HG03066 (cell line): ENCODE measurements at regions not wholly inside any gene's neighbourhood (a gene's known extent, or its start where the extent isn't known, plus 50 kb on each side); places are given as distances from the start of the nearest gene placed in this dataset.
"Not testable (repeated sequence)": the region's sequence is repeated elsewhere in the genome, so short reads cannot be mapped to it uniquely, and the experiment has no call there.

Experiments
- ATAC-seq: cut with Tn5 transposase; IDR thresholded peaks from one replicate; pipeline ENCODE4 v1.9.1; 2021; ENCODE audit warnings: low read depth; ENCODE audit not compliant: unreplicated experiment

GRCh38 chr1:163471779-163472650, 150.3 kb downstream of the NUF2 start:
- ATAC-seq = no peak

- ATAC-seq = no peak
Observed at GRCh38 chr1:163472651-163473248, 151.0 kb downstream of the NUF2 start.

DNA sequence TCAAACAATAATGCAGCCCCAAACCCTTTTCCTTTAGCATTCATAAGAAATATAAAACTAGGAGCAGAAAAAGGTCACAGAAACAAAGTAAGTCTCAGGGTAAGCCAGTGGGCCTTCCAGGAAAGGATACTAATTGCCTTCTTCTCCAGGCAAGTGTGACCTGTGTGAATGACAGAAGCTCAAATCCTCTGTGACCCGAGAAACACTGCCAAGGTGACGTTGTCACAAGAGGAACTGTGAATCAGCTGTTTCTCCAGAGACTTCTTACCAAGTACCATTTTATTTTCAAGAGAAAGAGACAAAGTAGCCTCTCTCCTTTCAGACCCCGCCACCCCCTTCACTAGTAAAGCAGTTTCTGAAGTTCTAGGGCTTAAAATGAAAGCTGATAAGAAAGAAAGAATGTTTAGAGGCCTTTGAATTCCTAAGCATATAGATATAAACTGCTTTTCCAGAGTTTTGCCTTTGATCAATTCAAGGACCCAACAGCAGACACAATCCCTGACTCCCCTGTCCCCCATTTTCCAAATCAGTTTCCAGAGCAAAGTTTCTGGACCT, 155.6 kb downstream of the NUF2 start:
- no peak for ATAC-seq

DNA sequence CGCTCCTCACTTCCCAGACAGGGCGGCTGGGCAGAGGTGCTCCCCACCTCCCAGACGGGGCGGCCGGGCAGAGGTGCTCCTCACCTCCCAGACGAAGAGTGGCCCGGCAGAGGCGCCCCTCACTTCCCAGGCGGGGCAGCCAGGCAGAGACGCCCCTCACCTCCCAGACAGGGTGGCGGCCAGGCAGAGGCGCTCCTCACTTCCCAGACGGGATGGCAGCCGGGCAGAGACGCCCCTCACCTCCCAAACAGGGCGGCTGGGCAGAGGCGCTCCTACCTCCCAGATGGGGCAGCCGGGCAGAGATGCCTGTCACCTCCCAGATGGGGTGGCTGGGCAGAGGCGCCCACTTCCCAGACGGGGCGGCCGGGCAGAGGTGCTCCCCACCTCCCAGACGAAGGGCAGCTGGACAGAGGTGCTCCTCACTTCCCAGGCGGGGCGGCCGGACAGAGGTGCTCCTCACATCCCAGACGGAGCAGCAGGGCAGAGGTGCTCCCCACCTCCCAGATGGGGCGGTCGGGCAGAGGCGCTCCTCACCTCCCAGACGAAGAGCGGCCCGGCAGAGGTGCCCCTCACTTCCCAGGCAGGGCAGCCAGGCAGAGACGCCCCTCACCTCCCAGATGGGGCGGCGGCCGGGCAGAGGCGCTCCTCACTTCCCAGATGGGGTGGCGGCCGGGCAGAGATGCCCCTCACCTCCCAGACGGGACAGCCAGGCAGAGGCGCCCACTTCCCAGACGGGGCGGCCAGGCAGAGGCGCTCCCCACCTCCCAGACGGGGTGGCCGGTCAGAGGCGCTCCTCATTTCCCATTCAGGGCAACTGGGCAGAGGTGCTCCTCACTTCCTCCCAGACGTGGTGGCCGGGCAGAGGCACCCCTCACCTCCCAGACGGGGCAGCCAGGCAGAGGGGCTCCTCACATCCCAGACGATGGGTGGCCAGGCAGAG, 176.9 kb downstream of the NUF2 start:
- not testable (repeated sequence) for ATAC-seq

- ATAC-seq = no peak
Observed at GRCh38 chr1:163504331-163504978, 182.7 kb downstream of the NUF2 start.

GRCh38 chr1:163509114-163509513, 187.4 kb downstream of the NUF2 start:
- ATAC-seq = no peak

- ATAC-seq = no peak
Observed at GRCh38 chr1:163512349-163512989, 190.7 kb downstream of the NUF2 start.

- ATAC-seq = no peak
Observed at GRCh38 chr1:163523375-163524029, 201.7 kb downstream of the NUF2 start.

DNA sequence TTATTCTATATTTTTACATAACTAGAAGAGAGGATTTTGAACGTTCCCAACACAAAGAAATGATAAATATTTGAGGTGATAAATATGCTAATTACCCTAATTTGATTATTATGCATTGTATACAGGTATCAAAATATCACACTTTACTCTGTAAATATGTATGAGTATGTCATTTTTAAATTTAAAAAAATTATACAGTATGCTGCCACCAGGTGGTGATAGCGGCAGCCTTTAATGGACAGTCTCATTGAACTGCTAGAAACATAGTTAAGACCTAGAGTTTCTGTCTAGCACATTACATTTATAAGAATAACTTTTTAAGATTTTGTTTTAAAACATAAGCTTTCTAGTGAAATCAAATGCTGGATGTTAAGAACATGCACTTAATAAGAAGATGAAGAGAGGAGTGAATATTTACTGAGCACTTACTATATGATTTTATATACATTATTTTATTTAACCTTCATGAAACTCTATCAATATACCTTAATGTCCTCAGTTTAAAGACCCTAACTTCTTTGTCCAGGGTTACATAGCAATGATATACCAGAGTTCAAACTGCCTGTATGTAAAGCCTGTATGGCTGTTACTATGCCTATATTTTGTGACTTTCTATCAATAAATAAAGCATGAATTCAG, 207.1 kb downstream of the NUF2 start:
- no peak for ATAC-seq

DNA sequence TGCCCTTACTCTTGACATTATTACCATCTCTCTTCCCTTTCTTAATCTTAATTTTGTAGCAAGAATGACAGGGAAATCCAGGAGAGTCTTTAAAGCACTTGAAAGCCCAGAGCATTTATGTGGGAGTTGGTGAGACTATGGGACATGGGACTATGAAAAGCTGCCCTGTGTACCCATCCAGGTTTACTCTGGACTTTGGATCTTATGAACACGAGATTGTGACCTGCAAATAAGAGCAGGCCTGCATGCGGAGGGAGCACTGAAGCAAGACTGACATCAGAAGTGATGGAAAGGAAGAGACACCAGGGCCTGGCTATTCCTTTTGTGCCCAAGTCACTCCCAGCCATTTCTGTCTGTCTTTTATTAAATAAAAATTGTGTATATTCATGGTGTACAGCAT, 209.6 kb downstream of the NUF2 start:
- no peak for ATAC-seq

DNA sequence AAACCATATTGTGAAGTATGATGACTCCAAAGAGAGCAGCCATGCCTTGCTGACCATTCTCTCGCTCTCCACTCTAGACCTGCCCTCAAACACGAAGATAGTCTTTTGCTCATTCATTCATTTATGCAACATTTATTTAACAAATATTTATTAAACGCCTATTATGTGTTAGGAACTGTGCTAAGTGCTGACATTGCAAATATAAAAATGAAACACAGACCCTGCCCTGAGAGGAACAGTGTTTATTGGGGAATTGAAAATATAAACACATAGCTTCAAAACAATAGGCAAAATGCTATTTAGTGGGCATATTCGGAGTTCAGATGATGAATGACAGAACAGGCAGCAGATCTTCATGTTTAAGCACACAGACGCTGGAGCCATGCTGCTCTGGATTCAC, 213.6 kb downstream of the NUF2 start:
- ATAC-seq = no peak

- ATAC-seq = no peak
Observed at GRCh38 chr1:163535807-163536206, 214.1 kb downstream of the NUF2 start.

DNA sequence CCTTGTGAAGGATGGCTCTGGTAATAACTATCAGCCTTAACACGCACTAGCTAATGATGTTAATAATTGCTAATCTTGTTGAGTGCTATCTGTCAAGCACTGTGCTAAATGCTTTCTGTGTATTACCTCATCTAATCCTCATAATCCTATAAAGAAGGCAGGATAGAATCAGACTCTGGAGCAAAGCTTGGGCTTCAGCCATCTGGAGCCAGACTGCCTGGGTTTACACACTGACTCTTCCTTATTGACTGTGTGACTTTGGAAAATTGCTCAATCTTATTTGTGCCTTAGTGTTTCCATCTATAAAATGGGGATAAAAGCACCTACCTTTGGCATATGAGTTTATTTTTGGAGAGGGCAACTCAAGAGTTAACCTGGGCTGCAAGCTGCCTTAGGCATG, 216.1 kb downstream of the NUF2 start:
- no peak for ATAC-seq

- ATAC-seq = no peak
Observed at GRCh38 chr1:163538667-163539066, 216.9 kb downstream of the NUF2 start.

DNA sequence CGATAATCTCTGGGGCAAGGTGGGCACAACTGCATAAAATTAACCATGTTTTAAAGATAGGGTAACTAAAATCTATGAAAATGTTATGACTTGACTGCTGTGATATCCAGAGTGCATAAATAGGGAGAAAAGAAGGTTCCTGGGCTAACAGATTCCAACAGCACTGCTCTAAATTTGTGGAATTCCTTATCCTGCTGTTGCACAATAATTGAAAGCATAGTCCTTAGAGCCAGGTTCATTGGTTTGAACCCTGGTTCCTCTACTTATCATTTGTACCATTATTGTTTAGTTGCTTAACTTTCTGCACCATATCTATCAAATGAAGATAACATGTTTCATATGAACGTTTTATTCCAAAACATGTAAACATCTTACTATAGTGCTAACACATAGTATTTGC, 219.0 kb downstream of the NUF2 start:
- no peak for ATAC-seq

- no peak for ATAC-seq
Observed at GRCh38 chr1:163544441-163544840, 222.7 kb downstream of the NUF2 start.

DNA sequence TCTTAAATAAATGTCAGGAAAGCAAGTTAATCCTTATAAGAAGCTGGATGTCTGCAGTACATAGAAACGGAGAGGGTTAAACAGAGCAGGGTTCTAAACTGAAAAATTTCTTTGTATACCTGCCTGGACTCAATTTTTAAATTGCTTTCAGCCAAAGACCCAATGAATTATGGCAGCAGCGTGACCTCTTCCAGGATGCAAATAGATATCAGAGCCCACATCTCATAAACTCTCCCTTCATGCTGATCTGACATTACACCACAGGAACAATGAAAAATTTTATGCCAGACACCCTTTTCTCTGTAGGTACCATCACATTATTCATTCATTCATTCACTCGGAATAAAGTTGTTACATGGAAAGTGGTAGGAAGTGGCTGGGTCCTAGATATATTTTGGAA, 236.4 kb downstream of the NUF2 start:
- no peak for ATAC-seq

GRCh38 chr1:163561580-163562295, 240.0 kb downstream of the NUF2 start:
- ATAC-seq = no peak
